ENCODE measurements at regions not wholly inside any gene's neighbourhood (a gene's known extent, or its start where the extent isn't known, plus 50 kb on each side); places are given as distances from the start of the nearest gene placed in this dataset.

GRCh38 chr13:30366088-30366487, 56.2 kb upstream of the UBE2L5 start:
- no peak for TF ChIP-seq CTCF (IDR thresholded peaks at IDR 0.05)
- TF ChIP-seq EZH2 (IDR thresholded peaks at IDR 0.05): no peak
- TF ChIP-seq EZH2phosphoT487 (IDR thresholded peaks at IDR 0.05): no peak

Measured in neural progenitor cell (in vitro differentiated cells).